ENCODE measurements at regions not wholly inside any gene's neighbourhood (a gene's known extent, or its start where the extent isn't known, plus 50 kb on each side); places are given as distances from the start of the nearest gene placed in this dataset.

DNA sequence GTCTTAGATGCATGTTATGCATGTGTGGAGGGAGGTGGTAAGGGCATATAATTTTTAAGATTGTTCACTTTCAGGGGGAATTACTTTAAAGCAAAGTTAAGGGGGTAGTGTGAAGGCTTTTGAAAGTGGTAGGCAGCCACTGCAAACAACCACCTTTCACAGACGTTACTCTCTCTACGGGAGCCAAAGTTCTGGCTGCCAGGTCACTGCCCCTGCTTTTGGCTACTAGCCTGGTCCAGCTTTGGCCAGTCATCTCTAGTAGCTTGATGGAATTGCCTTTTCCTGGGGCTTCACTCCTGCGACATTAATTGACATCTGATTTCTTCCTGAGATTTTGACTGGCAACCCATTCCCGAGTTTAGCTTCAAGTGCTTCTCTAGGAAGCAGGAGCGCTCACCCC lies 397.5 kb downstream of the CDH11 start:
- DNase-seq (no peak), ATAC-seq (ENCODE audit: poor library complexity) (no peak)
- CTCF ChIA-PET: no interaction called here
- intact Hi-C loops (cut with DNase I, micrococcal nuclease): no loop called here
- Mint-ChIP-seq H3K4me1 (ENCODE audit: low read depth) (no peaks in the 10 kb centered on the region), H3K27ac (no peak overlapping the region), H3K9me3 (peaks cover 22% of the 10 kb centered on the region), H3K36me3 (ENCODE audit: low read depth) (no peaks in the 10 kb centered on the region), H3K4me3 (no peak overlapping the region), H3K27me3 (no peaks in the 10 kb centered on the region)
- no peaks in the 10 kb centered on the region for H3K27me3 ChIP-seq (ENCODE audit: control insufficient read depth in 1 of 2, insufficient read depth in 2 of 2, low read length in 2 of 2)
- H3K4me3 ChIP-seq (ENCODE audit: low read length): no peak overlapping the region
- peaks cover 3 to 5% of the 10 kb centered on the region in 2 experiments for H3K9me3 ChIP-seq (ENCODE audit: control insufficient read depth in 1 of 2, insufficient read depth in 1 of 2, low read length in 2 of 2)
- H3K27ac ChIP-seq (ENCODE audit: low read depth in 1 of 2, low read length in 2 of 2): no peak overlapping the region
- TF ChIP-seq, protein P1, sequence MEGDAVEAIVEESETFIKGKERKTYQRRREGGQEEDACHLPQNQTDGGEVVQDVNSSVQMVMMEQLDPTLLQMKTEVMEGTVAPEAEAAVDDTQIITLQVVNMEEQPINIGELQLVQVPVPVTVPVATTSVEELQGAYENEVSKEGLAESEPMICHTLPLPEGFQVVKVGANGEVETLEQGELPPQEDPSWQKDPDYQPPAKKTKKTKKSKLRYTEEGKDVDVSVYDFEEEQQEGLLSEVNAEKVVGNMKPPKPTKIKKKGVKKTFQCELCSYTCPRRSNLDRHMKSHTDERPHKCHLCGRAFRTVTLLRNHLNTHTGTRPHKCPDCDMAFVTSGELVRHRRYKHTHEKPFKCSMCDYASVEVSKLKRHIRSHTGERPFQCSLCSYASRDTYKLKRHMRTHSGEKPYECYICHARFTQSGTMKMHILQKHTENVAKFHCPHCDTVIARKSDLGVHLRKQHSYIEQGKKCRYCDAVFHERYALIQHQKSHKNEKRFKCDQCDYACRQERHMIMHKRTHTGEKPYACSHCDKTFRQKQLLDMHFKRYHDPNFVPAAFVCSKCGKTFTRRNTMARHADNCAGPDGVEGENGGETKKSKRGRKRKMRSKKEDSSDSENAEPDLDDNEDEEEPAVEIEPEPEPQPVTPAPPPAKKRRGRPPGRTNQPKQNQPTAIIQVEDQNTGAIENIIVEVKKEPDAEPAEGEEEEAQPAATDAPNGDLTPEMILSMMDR (IDR thresholded peaks at IDR 0.05): no peak
- no peaks in the 10 kb centered on the region for H3K4me1 ChIP-seq (ENCODE audit: insufficient read depth, low read length)
- no peaks in the 10 kb centered on the region for H3K36me3 ChIP-seq (ENCODE audit: insufficient read depth, low read length)
- POLR2A ChIA-PET: no interaction called here

DNA sequence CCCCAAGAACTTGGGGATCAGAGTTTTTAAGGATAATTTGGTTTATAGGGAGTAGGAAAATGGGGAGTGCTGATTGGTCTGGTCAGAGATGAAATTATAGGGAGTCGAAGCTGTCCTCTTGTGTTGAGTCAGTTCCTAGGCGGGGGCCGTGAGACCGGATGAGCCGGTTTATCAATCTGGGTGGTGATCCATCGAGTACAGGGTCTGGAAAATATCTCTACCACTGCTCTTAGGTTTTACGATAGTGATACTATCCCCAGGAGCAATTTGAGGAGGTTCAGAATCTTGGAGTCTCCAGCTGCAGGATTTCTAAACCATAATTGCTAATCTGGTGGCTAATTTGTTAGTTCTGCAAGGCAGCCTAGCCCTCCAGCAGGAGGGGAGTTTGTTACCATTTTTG lies 403.4 kb downstream of the CDH11 start:
- H3K4me1 Mint-ChIP-seq (ENCODE audit: low read depth): no peaks in the 10 kb centered on the region
- POLR2A ChIA-PET: no interaction called here

DNA sequence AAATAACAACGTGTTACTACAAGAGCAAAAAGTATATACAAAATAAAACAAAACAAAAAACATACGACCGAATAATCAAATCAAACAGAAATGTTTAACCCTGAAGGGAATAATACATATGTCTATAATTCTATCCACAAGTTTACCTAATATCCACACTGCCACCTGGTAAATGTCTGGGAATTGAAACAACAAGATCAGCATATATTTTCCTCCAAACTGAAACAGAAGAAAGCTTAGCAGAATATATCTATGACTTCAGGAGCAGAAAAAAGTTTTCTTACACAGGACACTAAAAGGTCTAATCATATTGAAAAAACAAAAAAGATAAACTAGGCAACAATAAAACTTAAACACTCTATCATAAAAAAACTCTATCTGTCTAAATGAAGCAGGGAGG lies 404.0 kb downstream of the CDH11 start:
- Mint-ChIP-seq H3K36me3 (ENCODE audit: low read depth) (no peaks in the 10 kb centered on the region), H3K4me1 (ENCODE audit: low read depth) (no peaks in the 10 kb centered on the region), H3K27me3 (no peaks in the 10 kb centered on the region), H3K4me3 (no peak overlapping the region), H3K9me3 (peaks cover 10% of the 10 kb centered on the region), H3K27ac (no peak overlapping the region)
- intact Hi-C loops (cut with DNase I, micrococcal nuclease): no loop called here
- peaks cover 8% of the 10 kb centered on the region in 2 experiments for H3K9me3 ChIP-seq (ENCODE audit: control insufficient read depth in 1 of 2, insufficient read depth in 1 of 2, low read length in 2 of 2)
- no peak overlapping the region for H3K27ac ChIP-seq (ENCODE audit: low read depth in 1 of 2, low read length in 2 of 2)
- no peak for DNase-seq
- ChIA-PET CTCF (no interaction called here), POLR2A (no interaction called here)
- TF ChIP-seq, protein P1 (IDR thresholded peaks at IDR 0.05): no peak
- no peaks in the 10 kb centered on the region for H3K36me3 ChIP-seq (ENCODE audit: insufficient read depth, low read length)
- ATAC-seq (ENCODE audit: poor library complexity): no peak
- H3K4me1 ChIP-seq (ENCODE audit: insufficient read depth, low read length): no peaks in the 10 kb centered on the region
- no peaks in the 10 kb centered on the region for H3K27me3 ChIP-seq (ENCODE audit: control insufficient read depth in 1 of 2, insufficient read depth in 2 of 2, low read length in 2 of 2)
- no peak overlapping the region for H3K4me3 ChIP-seq (ENCODE audit: low read length)

More for the DNA sequence above, 403.4 kb downstream of the CDH11 start:
- Histone ChIP-seq H3K4me3 (ENCODE audit: low read length) (no peak overlapping the region), H3K36me3 (ENCODE audit: insufficient read depth, low read length) (no peaks in the 10 kb centered on the region), H3K4me1 (ENCODE audit: insufficient read depth, low read length) (no peaks in the 10 kb centered on the region), H3K27me3 (ENCODE audit: control insufficient read depth in 1 of 2, insufficient read depth in 2 of 2, low read length in 2 of 2) (no peaks in the 10 kb centered on the region), H3K27ac (ENCODE audit: low read depth in 1 of 2, low read length in 2 of 2) (no peak overlapping the region), H3K9me3 (ENCODE audit: control insufficient read depth in 1 of 2, insufficient read depth in 1 of 2, low read length in 2 of 2) (peaks cover 8% of the 10 kb centered on the region in 2 experiments)
- H3K27ac Mint-ChIP-seq: no peak overlapping the region
- H3K36me3 Mint-ChIP-seq (ENCODE audit: low read depth): no peaks in the 10 kb centered on the region
- intact Hi-C loops (cut with DNase I, micrococcal nuclease): no loop called here
- ATAC-seq (ENCODE audit: poor library complexity) (no peak), DNase-seq (no peak)
- CTCF ChIA-PET: no interaction called here
- H3K9me3 Mint-ChIP-seq: peaks cover 15% of the 10 kb centered on the region
- TF ChIP-seq, protein P1 (IDR thresholded peaks at IDR 0.05): no peak
- no peak overlapping the region for H3K4me3 Mint-ChIP-seq
- H3K27me3 Mint-ChIP-seq: no peaks in the 10 kb centered on the region

Data from CD4-positive, alpha-beta T cell (primary cell).